GM23338 (cell line): ENCODE measurements at regions not wholly inside any gene's neighbourhood (a gene's known extent, or its start where the extent isn't known, plus 50 kb on each side); places are given as distances from the start of the nearest gene placed in this dataset.

ENCODE experiments used
- ATAC-seq: fragments of 200-7000 bp; cut with Tn5 transposase; 3 replicates; pipeline ENCODE4 v1.9.1; 2020
- DNase-seq: peaks from one replicate; pipeline ENCODE4 v3.0.0-alpha.2; 2015; ENCODE audit warnings: low spot score
- H2AFZ ChIP-seq: fragments of 200-600 bp; sonication (generic); 2 replicates; pipeline ENCODE4 v1.8.0; 2016; ENCODE audit warnings: antibody characterized with exemption, mild to moderate bottlenecking, moderate library complexity
- H3F3A ChIP-seq: fragments of 200-600 bp; sonication (generic); replicated peaks from 2 replicates; pipeline ENCODE4 v1.8.0; 2017; ENCODE audit warnings: antibody characterized with exemption, mixed run types, low read depth
- H3K27ac ChIP-seq: fragments of 200-600 bp; sonication (generic); 2 replicates; pipeline ENCODE4 v1.6.1; 2016; ENCODE audit warnings: low read depth
- H3K27me3 ChIP-seq: fragments of 200-600 bp; sonication (generic); 2 replicates; pipeline ENCODE4 v1.8.0; 2016; ENCODE audit warnings: mild to moderate bottlenecking, mixed run types, moderate library complexity; ENCODE audit not compliant: insufficient read depth
- H3K36me3 ChIP-seq: fragments of 200-600 bp; sonication (generic); 2 replicates; pipeline ENCODE4 v1.8.0; 2016; ENCODE audit warnings: mild to moderate bottlenecking; ENCODE audit not compliant: insufficient read depth
- H3K4me1 ChIP-seq: fragments of 200-600 bp; sonication (generic); 2 replicates; pipeline ENCODE4 v1.8.0; 2016; ENCODE audit warnings: mild to moderate bottlenecking, moderate library complexity; ENCODE audit not compliant: insufficient read depth
- H3K4me2 ChIP-seq: fragments of 200-600 bp; sonication (generic); 2 replicates; pipeline ENCODE4 v1.7.1; 2017; ENCODE audit warnings: mixed run types
- H3K4me3 ChIP-seq: fragments of 200-600 bp; sonication (generic); 2 replicates; pipeline ENCODE4 v1.6.1; 2016; ENCODE audit warnings: mixed run types
- H3K79me2 ChIP-seq: fragments of 200-600 bp; sonication (generic); replicated peaks from 2 replicates; pipeline ENCODE4 v1.8.0; 2017; ENCODE audit warnings: mild to moderate bottlenecking; ENCODE audit not compliant: insufficient read depth
- H3K9me2 ChIP-seq: fragments of 200-600 bp; sonication (generic); 2 replicates; pipeline ENCODE4 v1.8.0; 2017; ENCODE audit not compliant: insufficient read depth
- H4K20me1 ChIP-seq: fragments of 200-600 bp; sonication (generic); replicated peaks from 2 replicates; pipeline ENCODE4 v1.8.0; 2017; ENCODE audit warnings: mild to moderate bottlenecking; ENCODE audit not compliant: insufficient read depth
- H3K27ac Mint-ChIP-seq: 2 replicates; pipeline ENCODE4 v1.8.0; 2020; ENCODE audit warnings: inconsistent platforms, mild to moderate bottlenecking, moderate library complexity, mixed read lengths
- H3K27me3 Mint-ChIP-seq: 3 replicates; pipeline ENCODE4 v1.8.0; 2022; ENCODE audit warnings: low read depth, mild to moderate bottlenecking, moderate library complexity, mixed read lengths, inconsistent platforms; ENCODE audit not compliant: insufficient read depth, poor library complexity
- H3K36me3 Mint-ChIP-seq: 3 replicates; pipeline ENCODE4 v1.8.0; 2021; ENCODE audit warnings: low read depth, mild to moderate bottlenecking, inconsistent platforms, moderate library complexity, mixed read lengths
- H3K4me1 Mint-ChIP-seq: 3 replicates; pipeline ENCODE4 v1.8.0; 2020; ENCODE audit warnings: mild to moderate bottlenecking, inconsistent platforms, mixed read lengths
- H3K4me3 Mint-ChIP-seq: 3 replicates; pipeline ENCODE4 v1.8.0; 2021; ENCODE audit warnings: moderate library complexity, mild to moderate bottlenecking, inconsistent platforms, mixed read lengths
- H3K9me3 Mint-ChIP-seq: 3 replicates; pipeline ENCODE4 v1.8.0; 2020; ENCODE audit warnings: moderate library complexity, mild to moderate bottlenecking, inconsistent platforms, mixed read lengths
- CREB1 ChIP-seq: fragments of 250-450 bp; sonication (Bioruptor Pico); IDR thresholded peaks from 2 replicates; pipeline ENCODE4 v1.5.0; 2020; ENCODE audit warnings: low read depth, mild to moderate bottlenecking, moderate library complexity
- EZH2phosphoT487 ChIP-seq: fragments of 200-600 bp; sonication (generic); IDR thresholded peaks from one replicate; pipeline ENCODE4 v1.8.1; 2018; ENCODE audit warnings: antibody characterized with exemption; ENCODE audit not compliant: unreplicated experiment
- NANOG ChIP-seq: IDR thresholded peaks from 2 replicates; pipeline ENCODE4 v1.6.1; 2016; ENCODE audit warnings: antibody characterized with exemption, borderline replicate concordance
- POLR2AphosphoS5 ChIP-seq: IDR thresholded peaks from 2 replicates; pipeline ENCODE4 v1.6.1; 2016; ENCODE audit warnings: antibody characterized with exemption, low read depth
- STAT1 ChIP-seq: IDR thresholded peaks from one replicate; pipeline ENCODE4 v1.6.1; 2016; ENCODE audit warnings: antibody characterized with exemption; ENCODE audit not compliant: unreplicated experiment
- ZNF114 ChIP-seq: fragments of 250-450 bp; sonication (Bioruptor Pico); IDR thresholded peaks from 2 replicates; pipeline ENCODE4 v1.5.0; 2020; ENCODE audit warnings: mild to moderate bottlenecking, moderate library complexity
- ZNF331 ChIP-seq: fragments of 250-450 bp; sonication (Bioruptor Pico); IDR thresholded peaks from 2 replicates; pipeline ENCODE4 v1.5.0; 2020; ENCODE audit warnings: low read depth, mild to moderate bottlenecking, moderate library complexity
- ZNF462 ChIP-seq: fragments of 250-450 bp; sonication (Bioruptor Pico); IDR thresholded peaks from 2 replicates; pipeline ENCODE4 v1.5.0; 2020; ENCODE audit warnings: mild to moderate bottlenecking, moderate library complexity
- TF ChIP-seq, protein P1 (sequence below), 2 experiments: fragments of 200-600 bp in 1 of 2; sonication (generic) in 1 of 2; conservative IDR thresholded peaks; 2 replicates each; pipeline versions ENCODE4 v1.5.1 to v1.6.1; 2016 to 2017; ENCODE audit warnings: antibody characterized with exemption in 2 of 2, low read depth in 2 of 2, mild to moderate bottlenecking in 2 of 2, moderate library complexity in 1 of 2
- TF ChIP-seq, protein P2 (sequence below): IDR thresholded peaks from one replicate; pipeline ENCODE4 v1.6.1; 2018; ENCODE audit warnings: antibody characterized with exemption; ENCODE audit not compliant: unreplicated experiment

DNA sequence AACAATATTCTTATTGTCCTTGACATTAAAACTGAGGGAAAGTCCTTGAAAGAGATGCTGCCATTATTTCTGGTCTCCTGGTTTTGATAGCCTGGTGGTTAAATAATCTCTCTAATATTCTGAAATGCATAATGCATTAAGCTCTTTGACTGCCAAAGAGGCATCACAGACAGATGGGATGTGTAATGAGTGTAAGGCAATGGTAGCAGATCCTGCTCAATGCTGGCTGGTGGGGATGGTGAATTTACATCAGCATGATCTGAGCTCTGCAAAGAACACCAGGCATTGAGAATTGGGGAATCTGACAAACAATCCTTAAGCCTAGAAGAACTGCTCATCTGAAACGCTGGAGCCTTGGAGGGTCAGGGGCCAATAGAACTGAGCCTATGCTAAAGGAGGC lies 528.6 kb upstream of the LMCD1 start:
- no peak for ATAC-seq
- Histone ChIP-seq H3K27ac (no peak overlapping the region), H3K4me3 (no peak overlapping the region), H3K4me2 (no peak overlapping the region), H3K79me2 (no peaks in the 10 kb centered on the region), H3K4me1 (no peaks in the 10 kb centered on the region), H3F3A (no peaks in the 10 kb centered on the region), H3K36me3 (no peaks in the 10 kb centered on the region), H4K20me1 (no peaks in the 10 kb centered on the region), H3K27me3 (no peaks in the 10 kb centered on the region), H3K9me2 (peaks cover 14% of the 10 kb centered on the region), H2AFZ (no peak overlapping the region)
- peaks cover 5% of the 10 kb centered on the region; the same call in 2 of the 3 replicates for H3K4me1 Mint-ChIP-seq
- H3K4me3 Mint-ChIP-seq = no peak overlapping the region
- H3K27me3 Mint-ChIP-seq = peaks cover 3% of the 10 kb centered on the region
- H3K27ac Mint-ChIP-seq = no peak overlapping the region
- no peak for DNase-seq
- H3K9me3 Mint-ChIP-seq = no peaks in the 10 kb centered on the region
- H3K36me3 Mint-ChIP-seq = no peaks in the 10 kb centered on the region
- TF ChIP-seq CREB1 = no peak

GRCh38 chr3:7977245-7978086 lies 524.2 kb upstream of the LMCD1 start:
- peaks cover 5% of the 10 kb centered on the region for H3K4me1 Mint-ChIP-seq
- no peaks in the 10 kb centered on the region; the same call in 2 of the 3 replicates for H3K9me3 Mint-ChIP-seq
- Histone ChIP-seq H3K27me3 (no peaks in the 10 kb centered on the region), H3K36me3 (no peaks in the 10 kb centered on the region), H3K27ac (no peak overlapping the region), H3F3A (no peaks in the 10 kb centered on the region), H3K4me2 (no peak overlapping the region), H3K4me1 (no peaks in the 10 kb centered on the region), H4K20me1 (no peaks in the 10 kb centered on the region), H3K9me2 (peaks cover 6% of the 10 kb centered on the region; the same call in 1 of the 2 replicates), H3K4me3 (no peak overlapping the region), H3K79me2 (no peaks in the 10 kb centered on the region), H2AFZ (0 out of 2 replicates have a peak overlapping the region, but pooled peaks have one; percentile 10)
- ATAC-seq (no peak), DNase-seq (no peak)
- no peak overlapping the region for H3K27ac Mint-ChIP-seq
- peaks cover 5% of the 10 kb centered on the region for H3K27me3 Mint-ChIP-seq
- H3K36me3 Mint-ChIP-seq = no peaks in the 10 kb centered on the region
- H3K4me3 Mint-ChIP-seq = no peak overlapping the region
- TF ChIP-seq, protein P1, sequence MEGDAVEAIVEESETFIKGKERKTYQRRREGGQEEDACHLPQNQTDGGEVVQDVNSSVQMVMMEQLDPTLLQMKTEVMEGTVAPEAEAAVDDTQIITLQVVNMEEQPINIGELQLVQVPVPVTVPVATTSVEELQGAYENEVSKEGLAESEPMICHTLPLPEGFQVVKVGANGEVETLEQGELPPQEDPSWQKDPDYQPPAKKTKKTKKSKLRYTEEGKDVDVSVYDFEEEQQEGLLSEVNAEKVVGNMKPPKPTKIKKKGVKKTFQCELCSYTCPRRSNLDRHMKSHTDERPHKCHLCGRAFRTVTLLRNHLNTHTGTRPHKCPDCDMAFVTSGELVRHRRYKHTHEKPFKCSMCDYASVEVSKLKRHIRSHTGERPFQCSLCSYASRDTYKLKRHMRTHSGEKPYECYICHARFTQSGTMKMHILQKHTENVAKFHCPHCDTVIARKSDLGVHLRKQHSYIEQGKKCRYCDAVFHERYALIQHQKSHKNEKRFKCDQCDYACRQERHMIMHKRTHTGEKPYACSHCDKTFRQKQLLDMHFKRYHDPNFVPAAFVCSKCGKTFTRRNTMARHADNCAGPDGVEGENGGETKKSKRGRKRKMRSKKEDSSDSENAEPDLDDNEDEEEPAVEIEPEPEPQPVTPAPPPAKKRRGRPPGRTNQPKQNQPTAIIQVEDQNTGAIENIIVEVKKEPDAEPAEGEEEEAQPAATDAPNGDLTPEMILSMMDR (conservative IDR thresholded peaks at IDR 0.05; ENCODE audit: low read depth in 2 of 2) = no peak
- TF ChIP-seq NANOG (no peak), POLR2AphosphoS5 (no peak), ZNF462 (CRISPR knock-in tag) (no peak), ZNF114 (CRISPR knock-in tag) (no peak), ZNF331 (CRISPR knock-in tag) (no peak), CREB1 (no peak), STAT1 (no peak), EZH2phosphoT487 (no peak)
- TF ChIP-seq, protein P2, sequence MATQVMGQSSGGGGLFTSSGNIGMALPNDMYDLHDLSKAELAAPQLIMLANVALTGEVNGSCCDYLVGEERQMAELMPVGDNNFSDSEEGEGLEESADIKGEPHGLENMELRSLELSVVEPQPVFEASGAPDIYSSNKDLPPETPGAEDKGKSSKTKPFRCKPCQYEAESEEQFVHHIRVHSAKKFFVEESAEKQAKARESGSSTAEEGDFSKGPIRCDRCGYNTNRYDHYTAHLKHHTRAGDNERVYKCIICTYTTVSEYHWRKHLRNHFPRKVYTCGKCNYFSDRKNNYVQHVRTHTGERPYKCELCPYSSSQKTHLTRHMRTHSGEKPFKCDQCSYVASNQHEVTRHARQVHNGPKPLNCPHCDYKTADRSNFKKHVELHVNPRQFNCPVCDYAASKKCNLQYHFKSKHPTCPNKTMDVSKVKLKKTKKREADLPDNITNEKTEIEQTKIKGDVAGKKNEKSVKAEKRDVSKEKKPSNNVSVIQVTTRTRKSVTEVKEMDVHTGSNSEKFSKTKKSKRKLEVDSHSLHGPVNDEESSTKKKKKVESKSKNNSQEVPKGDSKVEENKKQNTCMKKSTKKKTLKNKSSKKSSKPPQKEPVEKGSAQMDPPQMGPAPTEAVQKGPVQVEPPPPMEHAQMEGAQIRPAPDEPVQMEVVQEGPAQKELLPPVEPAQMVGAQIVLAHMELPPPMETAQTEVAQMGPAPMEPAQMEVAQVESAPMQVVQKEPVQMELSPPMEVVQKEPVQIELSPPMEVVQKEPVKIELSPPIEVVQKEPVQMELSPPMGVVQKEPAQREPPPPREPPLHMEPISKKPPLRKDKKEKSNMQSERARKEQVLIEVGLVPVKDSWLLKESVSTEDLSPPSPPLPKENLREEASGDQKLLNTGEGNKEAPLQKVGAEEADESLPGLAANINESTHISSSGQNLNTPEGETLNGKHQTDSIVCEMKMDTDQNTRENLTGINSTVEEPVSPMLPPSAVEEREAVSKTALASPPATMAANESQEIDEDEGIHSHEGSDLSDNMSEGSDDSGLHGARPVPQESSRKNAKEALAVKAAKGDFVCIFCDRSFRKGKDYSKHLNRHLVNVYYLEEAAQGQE = no peak
